A673 (cell line): ENCODE measurements at regions not wholly inside any gene's neighbourhood (a gene's known extent, or its start where the extent isn't known, plus 50 kb on each side); places are given as distances from the start of the nearest gene placed in this dataset.

Experiments used
- CTCF ChIP-seq: fragments of 300-800, 200-600 bp; sonication (generic); conservative IDR thresholded peaks from 2 replicates; pipeline ENCODE4 v1.5.1; 2017; ENCODE audit warnings: low read depth, mild to moderate bottlenecking, antibody characterized with exemption, low read length, moderate library complexity, mixed read lengths
- EZH2 ChIP-seq: fragments of 200-600 bp; sonication (generic); IDR thresholded peaks from 2 replicates; pipeline ENCODE4 v1.6.1; 2017; ENCODE audit warnings: borderline replicate concordance, low read depth, mild to moderate bottlenecking, mixed read lengths, antibody characterized with exemption, low read length; ENCODE audit not compliant: poor library complexity, severe bottlenecking

- no peak for TF ChIP-seq EZH2
- no peak for TF ChIP-seq CTCF
Measured at GRCh38 chr15:81754078-81754477, 291.7 kb downstream of the MEX3B start.
